Mucosa of stomach (tissue), 1 donor: ENCODE measurements at regions not wholly inside any gene's neighbourhood (a gene's known extent, or its start where the extent isn't known, plus 50 kb on each side); places are given as distances from the start of the nearest gene placed in this dataset.
"Not testable (repeated sequence)": the region's sequence is repeated elsewhere in the genome, so short reads cannot be mapped to it uniquely, and the experiment has no call there.

Experiments
- H3K27me3 ChIP-seq: one replicate; pipeline ENCODE4 v1.7.0; 2013; ENCODE audit warnings: mild to moderate bottlenecking, low read length; ENCODE audit not compliant: control insufficient read depth, insufficient read depth
- H3K36me3 ChIP-seq: one replicate; pipeline ENCODE4 v1.7.0; 2013; ENCODE audit warnings: low read length; ENCODE audit not compliant: control insufficient read depth, insufficient read depth
- H3K4me1 ChIP-seq: one replicate; pipeline ENCODE4 v1.7.0; 2013; ENCODE audit warnings: mild to moderate bottlenecking, low read length; ENCODE audit not compliant: control insufficient read depth, insufficient read depth
- H3K4me3 ChIP-seq: one replicate; pipeline ENCODE4 v1.7.0; 2013; ENCODE audit warnings: low read length
- H3K9ac ChIP-seq: one replicate; pipeline ENCODE4 v1.7.0; 2013; ENCODE audit warnings: mild to moderate bottlenecking, low read length, moderate library complexity
- H3K9me3 ChIP-seq: one replicate; pipeline ENCODE4 v1.7.0; 2013; ENCODE audit warnings: mild to moderate bottlenecking, low read length, moderate library complexity; ENCODE audit not compliant: control insufficient read depth
- donor health status: Pancreatic carcinoma.

GRCh38 chr2:84238907-84239306 is 220.2 kb downstream of the SUCLG1 start:
- no peaks in the 10 kb centered on the region for H3K9me3 ChIP-seq

GRCh38 chr2:84236288-84236687 is 222.8 kb downstream of the SUCLG1 start:
- no peaks in the 10 kb centered on the region for H3K4me1 ChIP-seq
- no peak overlapping the region for H3K4me3 ChIP-seq
- no peaks in the 10 kb centered on the region for H3K9me3 ChIP-seq
- H3K9ac ChIP-seq = no peak overlapping the region
- H3K36me3 ChIP-seq = no peaks in the 10 kb centered on the region
- no peaks in the 10 kb centered on the region for H3K27me3 ChIP-seq

More at GRCh38 chr2:84238907-84239306, 220.2 kb downstream of the SUCLG1 start:
- Histone ChIP-seq H3K4me1 (no peaks in the 10 kb centered on the region), H3K27me3 (no peaks in the 10 kb centered on the region), H3K36me3 (no peaks in the 10 kb centered on the region), H3K9ac (no peak overlapping the region), H3K4me3 (no peak overlapping the region)

- no peak overlapping the region for H3K4me3 ChIP-seq
- no peaks in the 10 kb centered on the region for H3K4me1 ChIP-seq
These were observed 225.0 kb downstream of the SUCLG1 start for GRCh38 chr2:84234103-84234502.

GRCh38 chr2:84231478-84231877 is 227.6 kb downstream of the SUCLG1 start:
- Histone ChIP-seq H3K9me3 (no peaks in the 10 kb centered on the region), H3K4me3 (no peak overlapping the region)

More at GRCh38 chr2:84234103-84234502, 225.0 kb downstream of the SUCLG1 start:
- H3K36me3 ChIP-seq = no peaks in the 10 kb centered on the region
- no peaks in the 10 kb centered on the region for H3K27me3 ChIP-seq
- H3K9me3 ChIP-seq = no peaks in the 10 kb centered on the region
- no peak overlapping the region for H3K9ac ChIP-seq

GRCh38 chr2:84224121-84224520 is 235.0 kb downstream of the SUCLG1 start:
- no peak overlapping the region for H3K9ac ChIP-seq
- H3K4me3 ChIP-seq = no peak overlapping the region
- no peaks in the 10 kb centered on the region for H3K27me3 ChIP-seq
- no peaks in the 10 kb centered on the region for H3K9me3 ChIP-seq
- H3K4me1 ChIP-seq = no peaks in the 10 kb centered on the region
- no peaks in the 10 kb centered on the region for H3K36me3 ChIP-seq

More at GRCh38 chr2:84231478-84231877, 227.6 kb downstream of the SUCLG1 start:
- H3K27me3 ChIP-seq = no peaks in the 10 kb centered on the region
- H3K36me3 ChIP-seq = no peaks in the 10 kb centered on the region
- H3K9ac ChIP-seq = no peak overlapping the region
- H3K4me1 ChIP-seq = no peaks in the 10 kb centered on the region

GRCh38 chr2:84223191-84223590 is 235.9 kb downstream of the SUCLG1 start:
- H3K27me3 ChIP-seq = no peaks in the 10 kb centered on the region
- H3K36me3 ChIP-seq = no peaks in the 10 kb centered on the region
- no peaks in the 10 kb centered on the region for H3K9me3 ChIP-seq
- no peak overlapping the region for H3K9ac ChIP-seq
- no peaks in the 10 kb centered on the region for H3K4me1 ChIP-seq
- H3K4me3 ChIP-seq = no peak overlapping the region

- not testable (repeated sequence) for H3K27me3 ChIP-seq, H3K9ac ChIP-seq, H3K36me3 ChIP-seq, H3K9me3 ChIP-seq, H3K4me1 ChIP-seq, H3K4me3 ChIP-seq
These were observed 238.0 kb downstream of the SUCLG1 start for GRCh38 chr2:84221102-84221501.

- Histone ChIP-seq H3K4me3 (no peak overlapping the region), H3K36me3 (no peaks in the 10 kb centered on the region), H3K9me3 (no peaks in the 10 kb centered on the region), H3K4me1 (no peaks in the 10 kb centered on the region), H3K27me3 (no peaks in the 10 kb centered on the region), H3K9ac (no peak overlapping the region)
These were observed 241.6 kb downstream of the SUCLG1 start for GRCh38 chr2:84217456-84217855.

- Histone ChIP-seq H3K36me3 (no peaks in the 10 kb centered on the region), H3K4me3 (no peak overlapping the region), H3K27me3 (no peaks in the 10 kb centered on the region), H3K4me1 (no peaks in the 10 kb centered on the region), H3K9me3 (no peaks in the 10 kb centered on the region), H3K9ac (no peak overlapping the region)
These were observed 244.6 kb downstream of the SUCLG1 start for GRCh38 chr2:84214455-84214854.

- H3K9me3 ChIP-seq = no peaks in the 10 kb centered on the region
- no peaks in the 10 kb centered on the region for H3K4me1 ChIP-seq
- no peaks in the 10 kb centered on the region for H3K36me3 ChIP-seq
- H3K9ac ChIP-seq = no peak overlapping the region
- no peak overlapping the region for H3K4me3 ChIP-seq
- no peaks in the 10 kb centered on the region for H3K27me3 ChIP-seq
These were observed 246.3 kb downstream of the SUCLG1 start for GRCh38 chr2:84212611-84213314.

GRCh38 chr2:84209941-84210340 is 249.1 kb downstream of the SUCLG1 start:
- Histone ChIP-seq H3K9me3 (no peaks in the 10 kb centered on the region), H3K36me3 (no peaks in the 10 kb centered on the region), H3K27me3 (no peaks in the 10 kb centered on the region), H3K9ac (no peak overlapping the region), H3K4me3 (no peak overlapping the region), H3K4me1 (no peaks in the 10 kb centered on the region)

- Histone ChIP-seq H3K36me3 (no peaks in the 10 kb centered on the region), H3K9ac (no peak overlapping the region), H3K9me3 (no peaks in the 10 kb centered on the region), H3K4me3 (no peak overlapping the region), H3K27me3 (no peaks in the 10 kb centered on the region), H3K4me1 (no peaks in the 10 kb centered on the region)
These were observed 254.1 kb downstream of the SUCLG1 start for GRCh38 chr2:84204995-84205394.

GRCh38 chr2:84202166-84202565 is 256.9 kb downstream of the SUCLG1 start:
- H3K4me3 ChIP-seq = no peak overlapping the region
- H3K4me1 ChIP-seq = no peaks in the 10 kb centered on the region
- no peak overlapping the region for H3K9ac ChIP-seq

More at GRCh38 chr2:84202166-84202565, 256.9 kb downstream of the SUCLG1 start:
- H3K36me3 ChIP-seq = no peaks in the 10 kb centered on the region
- no peaks in the 10 kb centered on the region for H3K27me3 ChIP-seq
- H3K9me3 ChIP-seq = no peaks in the 10 kb centered on the region
